T-helper 1 cell treated with Interleukin-12 subunit alpha and Interleukin-12 subunit beta and Interleukin-4 antibody, amounts not matched to agents 30 μg/mL and 1 μg/mL, for 36 hours (primary cell): ENCODE measurements at regions not wholly inside any gene's neighbourhood (a gene's known extent, or its start where the extent isn't known, plus 50 kb on each side); places are given as distances from the start of the nearest gene placed in this dataset.

ENCODE experiments used
- H3K27ac Mint-ChIP-seq: one replicate; pipeline ENCODE4 v1.8.0; 2021; ENCODE audit warnings: mild to moderate bottlenecking, mixed read lengths
- H3K27me3 Mint-ChIP-seq: one replicate; pipeline ENCODE4 v1.8.0; 2021; ENCODE audit warnings: low read depth, mixed read lengths
- H3K36me3 Mint-ChIP-seq: one replicate; pipeline ENCODE4 v1.8.0; 2021; ENCODE audit warnings: low read depth, mixed read lengths
- H3K4me1 Mint-ChIP-seq: one replicate; pipeline ENCODE4 v1.8.0; 2021; ENCODE audit warnings: low read depth, mixed read lengths
- H3K4me3 Mint-ChIP-seq: one replicate; pipeline ENCODE4 v1.8.0; 2021; ENCODE audit warnings: mild to moderate bottlenecking, moderate library complexity, mixed read lengths
- H3K9me3 Mint-ChIP-seq: one replicate; pipeline ENCODE4 v1.8.0; 2021; ENCODE audit warnings: mixed read lengths

GRCh38 chr6:14964556-14965270, 281.2 kb upstream of the JARID2 start:
- Mint-ChIP-seq H3K27ac (no peak overlapping the region), H3K9me3 (peaks cover 8% of the 10 kb centered on the region)

GRCh38 chr6:14965424-14966075, 280.3 kb upstream of the JARID2 start:
- H3K4me3 Mint-ChIP-seq, result no peak overlapping the region
- no peaks in the 10 kb centered on the region for H3K27me3 Mint-ChIP-seq
- H3K4me1 Mint-ChIP-seq, result no peaks in the 10 kb centered on the region
- peaks cover 4% of the 10 kb centered on the region for H3K36me3 Mint-ChIP-seq
- no peak overlapping the region for H3K27ac Mint-ChIP-seq
- peaks cover 12% of the 10 kb centered on the region for H3K9me3 Mint-ChIP-seq

More at GRCh38 chr6:14964556-14965270, 281.2 kb upstream of the JARID2 start:
- Mint-ChIP-seq H3K4me3 (no peak overlapping the region), H3K27me3 (no peaks in the 10 kb centered on the region), H3K36me3 (peaks cover 4% of the 10 kb centered on the region), H3K4me1 (no peaks in the 10 kb centered on the region)

- Mint-ChIP-seq H3K4me1 (no peaks in the 10 kb centered on the region), H3K27ac (no peak overlapping the region), H3K36me3 (peaks cover 4% of the 10 kb centered on the region), H3K9me3 (peaks cover 12% of the 10 kb centered on the region), H3K27me3 (no peaks in the 10 kb centered on the region), H3K4me3 (no peak overlapping the region)
Observed at GRCh38 chr6:14966096-14966905, 279.6 kb upstream of the JARID2 start.

- no peak overlapping the region for H3K27ac Mint-ChIP-seq
- no peak overlapping the region for H3K4me3 Mint-ChIP-seq
- no peaks in the 10 kb centered on the region for H3K4me1 Mint-ChIP-seq
- H3K27me3 Mint-ChIP-seq, result no peaks in the 10 kb centered on the region
- peaks cover 4% of the 10 kb centered on the region for H3K36me3 Mint-ChIP-seq
- peaks cover 12% of the 10 kb centered on the region for H3K9me3 Mint-ChIP-seq
Observed at GRCh38 chr6:14966906-14967711, 278.8 kb upstream of the JARID2 start.

DNA sequence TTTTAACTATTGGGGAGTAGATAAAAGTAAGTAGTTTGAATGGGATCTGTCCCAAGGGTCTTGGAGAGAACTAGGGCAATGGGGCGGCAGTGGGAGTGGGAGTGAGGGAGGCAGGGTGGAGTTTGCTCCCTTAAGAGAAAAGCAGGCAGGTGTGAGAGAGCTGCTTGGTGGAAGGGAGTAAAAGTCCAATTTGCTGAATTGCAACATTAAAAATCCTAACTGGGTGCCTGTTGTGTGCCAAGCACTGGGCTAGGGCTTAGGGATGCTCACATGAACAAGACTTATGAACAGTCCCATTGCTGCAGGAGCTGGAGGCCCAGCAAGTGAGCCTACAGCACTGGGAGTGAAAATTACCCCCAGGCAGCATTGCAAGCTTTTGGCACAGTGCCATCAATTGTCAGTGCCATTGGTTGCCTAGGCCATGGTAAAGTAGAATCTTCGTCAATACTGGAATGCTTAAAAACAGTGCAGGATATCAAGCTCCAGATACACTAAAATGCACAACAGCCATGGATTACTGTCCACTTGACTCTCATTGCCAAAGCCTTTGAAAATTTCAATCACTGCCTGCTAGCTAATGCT, 277.7 kb upstream of the JARID2 start:
- Mint-ChIP-seq H3K36me3 (peaks cover 4% of the 10 kb centered on the region), H3K9me3 (peaks cover 12% of the 10 kb centered on the region), H3K27ac (no peak overlapping the region), H3K27me3 (no peaks in the 10 kb centered on the region), H3K4me3 (no peak overlapping the region), H3K4me1 (no peaks in the 10 kb centered on the region)

DNA sequence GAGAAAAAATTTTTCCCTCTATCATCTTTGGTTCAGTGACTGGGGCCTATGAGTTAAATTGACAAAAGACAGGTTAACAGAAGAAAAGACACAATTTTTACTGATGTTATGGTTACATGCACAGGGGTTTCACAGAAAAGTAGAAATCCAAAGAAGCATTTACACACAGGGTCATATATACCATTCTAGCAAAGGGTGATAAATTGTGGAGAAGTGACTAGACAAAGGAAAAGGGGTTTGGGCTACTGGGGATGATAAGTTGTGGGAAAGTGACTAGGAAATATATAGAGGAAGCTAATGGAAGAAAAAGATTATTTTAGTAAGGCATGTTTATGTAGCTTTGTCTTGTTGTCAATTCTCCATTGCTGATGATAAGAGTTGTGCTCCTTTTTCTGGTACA, 276.7 kb upstream of the JARID2 start:
- Mint-ChIP-seq H3K27me3 (no peaks in the 10 kb centered on the region), H3K36me3 (peaks cover 4% of the 10 kb centered on the region), H3K4me3 (no peak overlapping the region), H3K9me3 (peaks cover 12% of the 10 kb centered on the region), H3K27ac (no peak overlapping the region), H3K4me1 (no peaks in the 10 kb centered on the region)

DNA sequence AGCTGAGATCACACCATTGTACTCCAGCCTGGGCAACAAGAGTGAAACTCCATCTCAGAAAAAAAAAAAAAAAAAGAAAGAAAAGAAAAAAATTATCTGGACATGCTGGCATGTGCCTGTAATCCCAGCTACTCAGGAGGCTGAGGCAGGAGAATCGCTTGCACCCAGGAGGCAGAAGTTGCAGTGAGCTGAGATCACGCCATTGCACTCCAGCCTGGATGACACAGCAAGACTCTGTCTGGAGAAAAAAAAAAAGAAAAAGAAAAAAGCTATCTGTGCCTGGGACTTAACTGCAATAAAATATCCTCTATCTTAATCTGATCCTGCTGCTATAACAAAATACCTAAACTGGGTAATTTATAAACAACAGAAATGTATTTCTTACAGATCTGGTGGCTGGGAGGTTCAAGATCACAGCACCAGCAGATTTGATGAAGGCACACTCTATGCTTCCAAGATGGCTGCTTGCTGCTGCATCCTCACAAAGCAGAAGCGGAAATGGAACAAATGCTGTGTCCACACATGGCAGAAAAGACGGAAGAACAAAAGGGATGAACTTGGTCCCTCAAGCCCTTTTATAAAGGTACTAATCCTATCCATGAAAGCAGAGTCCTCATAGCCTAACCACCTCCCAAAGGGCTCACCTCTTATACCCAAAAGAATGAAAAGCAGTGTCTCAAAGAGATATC, 273.3 kb upstream of the JARID2 start:
- H3K27me3 Mint-ChIP-seq, result no peaks in the 10 kb centered on the region
- peaks cover 4% of the 10 kb centered on the region for H3K36me3 Mint-ChIP-seq
- H3K9me3 Mint-ChIP-seq, result peaks cover 12% of the 10 kb centered on the region
- H3K27ac Mint-ChIP-seq, result no peak overlapping the region
- peaks cover 2% of the 10 kb centered on the region for H3K4me1 Mint-ChIP-seq
- H3K4me3 Mint-ChIP-seq, result no peak overlapping the region

- Mint-ChIP-seq H3K9me3 (peaks cover 7% of the 10 kb centered on the region), H3K4me3 (no peak overlapping the region), H3K27ac (no peak overlapping the region), H3K4me1 (peaks cover 2% of the 10 kb centered on the region), H3K36me3 (peaks cover under 1% of the 10 kb centered on the region), H3K27me3 (no peaks in the 10 kb centered on the region)
Observed at GRCh38 chr6:14974372-14974771, 271.5 kb upstream of the JARID2 start.

DNA sequence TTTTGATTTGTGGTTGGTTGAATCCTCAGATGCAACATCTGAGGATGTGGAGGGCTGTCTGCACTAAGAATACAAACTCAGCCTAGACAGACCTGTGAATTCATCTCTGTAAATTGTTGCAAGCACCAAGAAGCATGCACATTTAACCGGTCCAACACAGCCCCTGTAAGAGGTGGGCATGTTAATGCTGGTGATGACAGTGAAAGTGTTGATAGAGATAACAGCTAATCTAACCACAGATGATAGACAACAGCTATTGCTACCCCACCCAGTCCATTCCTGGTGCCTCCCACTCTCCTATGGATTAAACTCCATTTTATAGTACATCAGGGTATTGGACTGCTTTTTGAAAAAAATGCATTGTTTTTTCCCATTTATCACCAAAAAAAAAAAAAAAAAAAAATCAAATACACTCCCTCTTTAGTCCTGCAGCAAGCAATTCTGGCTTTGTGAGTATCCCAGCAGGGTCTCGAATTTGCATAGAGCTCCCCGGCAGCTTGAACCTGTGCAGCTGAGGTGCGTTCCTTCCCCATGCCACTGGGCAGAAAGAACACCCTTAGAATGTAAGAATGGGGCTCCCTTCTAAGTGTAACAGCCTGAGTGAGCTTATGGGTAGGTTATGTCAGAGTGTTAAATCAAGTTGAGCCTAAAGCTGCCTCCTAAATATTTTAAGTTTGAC, 270.9 kb upstream of the JARID2 start:
- Mint-ChIP-seq H3K4me1 (peaks cover 2% of the 10 kb centered on the region), H3K36me3 (no peaks in the 10 kb centered on the region), H3K27ac (no peak overlapping the region), H3K9me3 (peaks cover 6% of the 10 kb centered on the region), H3K27me3 (no peaks in the 10 kb centered on the region), H3K4me3 (no peak overlapping the region)

GRCh38 chr6:14975471-14975817, 270.4 kb upstream of the JARID2 start:
- H3K9me3 Mint-ChIP-seq, result peaks cover 3% of the 10 kb centered on the region
- H3K27me3 Mint-ChIP-seq, result no peaks in the 10 kb centered on the region
- no peak overlapping the region for H3K27ac Mint-ChIP-seq
- H3K4me1 Mint-ChIP-seq, result peaks cover 2% of the 10 kb centered on the region
- H3K4me3 Mint-ChIP-seq, result no peak overlapping the region
- no peaks in the 10 kb centered on the region for H3K36me3 Mint-ChIP-seq

DNA sequence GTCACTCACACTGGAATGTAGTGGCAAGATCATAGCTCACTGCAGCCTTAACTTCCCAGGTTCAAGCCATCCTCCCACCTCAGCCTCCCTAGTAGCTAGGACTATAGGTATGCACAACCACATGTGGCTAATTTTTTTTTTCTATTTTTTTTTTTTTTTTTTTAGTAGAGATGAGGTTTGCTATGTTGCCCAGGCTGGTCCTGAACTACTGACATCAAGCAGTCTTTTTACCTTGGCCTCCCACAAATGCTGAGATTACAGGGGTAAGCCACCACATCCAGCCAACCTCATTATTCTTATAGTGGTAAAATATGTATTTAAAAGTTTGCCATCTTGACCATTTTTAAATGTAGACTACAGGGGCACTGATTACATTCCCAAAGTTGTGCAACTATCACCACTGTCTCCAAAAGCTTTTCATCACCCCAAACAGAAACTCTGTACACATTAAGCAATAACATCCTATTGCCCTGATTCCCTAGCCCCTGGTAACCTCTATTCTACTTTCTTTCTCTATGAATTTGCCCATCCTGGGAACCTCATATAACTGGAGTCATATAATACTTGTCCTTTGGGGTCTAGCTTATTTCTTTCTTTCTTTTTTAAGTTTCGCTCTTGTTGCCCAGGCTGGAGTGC, 268.0 kb upstream of the JARID2 start:
- H3K27ac Mint-ChIP-seq, result no peak overlapping the region
- H3K4me3 Mint-ChIP-seq, result no peak overlapping the region
- peaks cover 3% of the 10 kb centered on the region for H3K9me3 Mint-ChIP-seq
- H3K36me3 Mint-ChIP-seq, result no peaks in the 10 kb centered on the region
- no peaks in the 10 kb centered on the region for H3K27me3 Mint-ChIP-seq
- H3K4me1 Mint-ChIP-seq, result peaks cover 2% of the 10 kb centered on the region

- Mint-ChIP-seq H3K4me1 (no peaks in the 10 kb centered on the region), H3K4me3 (no peak overlapping the region), H3K36me3 (no peaks in the 10 kb centered on the region), H3K27me3 (peaks cover 9% of the 10 kb centered on the region), H3K9me3 (peaks cover 3% of the 10 kb centered on the region), H3K27ac (no peak overlapping the region)
Observed at GRCh38 chr6:14981960-14982359, 263.9 kb upstream of the JARID2 start.
